Body of pancreas (tissue), 4 donors: ENCODE measurements at regions not wholly inside any gene's neighbourhood (a gene's known extent, or its start where the extent isn't known, plus 50 kb on each side); places are given as distances from the start of the nearest gene placed in this dataset.

ENCODE experiments used
- CTCF ChIP-seq, 7 experiments: fragments of 450-650 bp in 4 of 7; fragments of 200-600 bp in 3 of 7; sonication (generic) in 3 of 7; IDR thresholded peaks; one replicate each; pipeline ENCODE4 v1.5.1; 2016 to 2019; ENCODE audit warnings: antibody characterized with exemption in 7 of 7
- POLR2A ChIP-seq, 3 donors: fragments of 450-650 bp; IDR thresholded peaks; one replicate each; pipeline ENCODE4 v1.6.1; 2016; ENCODE audit warnings: antibody characterized with exemption in 3 of 3, mild to moderate bottlenecking in 2 of 3

GRCh38 chr6:165071906-165072305 lies 237.5 kb downstream of the C6orf118 start:
- TF ChIP-seq CTCF (IDR thresholded peaks at IDR 0.05) (no peak), POLR2A (IDR thresholded peaks at IDR 0.05) (no peak)
